HG03565 (cell line): ENCODE measurements at regions not wholly inside any gene's neighbourhood (a gene's known extent, or its start where the extent isn't known, plus 50 kb on each side); places are given as distances from the start of the nearest gene placed in this dataset.
"Not testable (repeated sequence)": the region's sequence is repeated elsewhere in the genome, so short reads cannot be mapped to it uniquely, and the experiment has no call there.

Experiments used
- ATAC-seq: cut with Tn5 transposase; IDR thresholded peaks from one replicate; pipeline ENCODE4 v1.9.1; 2021; ENCODE audit warnings: mild to moderate bottlenecking, moderate library complexity; ENCODE audit not compliant: unreplicated experiment

DNA sequence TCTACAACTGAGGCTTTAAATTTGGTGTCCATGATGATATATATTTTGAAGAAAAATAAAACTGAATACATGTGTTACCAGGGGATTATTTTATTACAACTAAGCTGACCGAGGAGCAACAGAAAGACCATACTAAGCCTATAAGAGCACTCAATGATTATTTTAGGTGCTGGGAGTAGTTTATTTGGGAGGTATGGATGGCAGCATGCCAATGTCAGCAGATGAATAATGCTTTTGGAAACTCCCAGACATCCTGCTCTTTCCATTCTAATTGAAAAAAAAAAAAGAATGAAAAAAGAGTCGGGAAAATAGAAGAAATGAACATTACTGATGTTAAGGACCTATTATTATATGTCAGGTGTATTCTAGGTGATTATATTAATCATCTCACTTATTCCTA, 441.2 kb downstream of the BTG1 start:
- no peak for ATAC-seq

- no peak for ATAC-seq
These were observed 442.0 kb downstream of the BTG1 start for GRCh38 chr12:91703491-91704283.

DNA sequence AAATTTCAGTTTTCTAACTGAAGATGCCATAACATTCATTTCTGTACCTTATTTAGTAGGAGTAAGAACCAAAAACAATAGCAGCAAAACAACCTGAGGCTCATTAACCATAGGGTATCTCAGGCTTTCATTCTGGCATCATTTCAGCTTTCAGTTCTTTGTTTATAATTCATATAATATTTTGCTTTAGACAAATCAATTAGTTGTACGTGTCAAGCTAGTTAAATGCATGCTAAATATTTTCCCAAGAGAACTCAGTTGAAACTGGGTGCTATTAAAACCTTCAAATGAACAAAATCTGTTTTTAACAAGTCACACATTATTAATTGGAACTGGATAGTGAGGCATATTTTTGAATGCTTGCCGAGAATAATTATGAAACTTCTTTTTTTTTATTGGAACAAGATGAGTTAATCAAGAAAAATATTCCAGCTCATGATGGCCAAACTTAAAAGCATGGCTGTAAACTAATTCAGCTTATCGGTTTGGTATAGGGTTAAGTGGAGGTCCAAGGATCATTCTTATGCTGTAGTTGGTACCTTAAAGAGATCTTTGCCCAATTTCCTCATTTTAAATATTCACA, 442.7 kb downstream of the BTG1 start:
- no peak for ATAC-seq

DNA sequence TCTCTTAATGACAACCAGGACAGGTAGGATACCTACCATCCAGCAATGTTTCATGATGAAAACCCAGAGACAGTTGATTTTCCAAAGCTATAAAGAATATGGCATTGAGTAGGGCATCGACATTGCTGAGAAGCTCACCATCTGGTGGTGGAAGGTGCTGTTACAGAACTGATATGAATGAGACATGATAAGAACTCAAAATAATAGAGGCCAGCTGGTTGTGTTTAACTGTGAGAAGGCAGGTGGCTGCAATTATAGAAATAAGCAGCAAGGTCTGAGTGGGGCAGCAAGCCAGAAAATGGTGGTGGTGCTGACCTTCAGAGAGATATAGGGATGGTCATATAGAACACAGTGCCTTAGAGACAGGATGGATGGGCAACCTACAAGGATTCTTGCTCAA, 449.7 kb downstream of the BTG1 start:
- ATAC-seq, result no peak

DNA sequence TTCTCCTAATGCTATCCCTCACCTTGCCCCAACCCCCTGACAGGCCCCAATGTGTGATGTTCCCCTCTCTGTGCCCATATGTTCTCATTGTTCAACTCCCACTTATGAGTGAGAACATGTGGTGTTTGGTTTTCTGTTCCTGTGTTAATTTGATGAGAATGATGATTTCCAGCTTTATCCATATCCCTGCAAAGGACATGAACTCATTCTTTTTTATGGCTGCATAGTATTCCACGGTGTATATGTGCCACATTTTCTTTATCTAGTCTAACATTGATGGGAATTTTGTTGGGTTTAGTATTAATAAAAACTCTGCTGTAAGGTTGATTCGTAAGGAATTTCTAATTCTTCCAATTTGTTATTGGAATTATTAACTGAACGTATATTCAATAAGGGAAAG, 450.2 kb downstream of the BTG1 start:
- not testable (repeated sequence) for ATAC-seq

GRCh38 chr12:91690531-91690930, 455.1 kb downstream of the BTG1 start:
- ATAC-seq, result no peak

DNA sequence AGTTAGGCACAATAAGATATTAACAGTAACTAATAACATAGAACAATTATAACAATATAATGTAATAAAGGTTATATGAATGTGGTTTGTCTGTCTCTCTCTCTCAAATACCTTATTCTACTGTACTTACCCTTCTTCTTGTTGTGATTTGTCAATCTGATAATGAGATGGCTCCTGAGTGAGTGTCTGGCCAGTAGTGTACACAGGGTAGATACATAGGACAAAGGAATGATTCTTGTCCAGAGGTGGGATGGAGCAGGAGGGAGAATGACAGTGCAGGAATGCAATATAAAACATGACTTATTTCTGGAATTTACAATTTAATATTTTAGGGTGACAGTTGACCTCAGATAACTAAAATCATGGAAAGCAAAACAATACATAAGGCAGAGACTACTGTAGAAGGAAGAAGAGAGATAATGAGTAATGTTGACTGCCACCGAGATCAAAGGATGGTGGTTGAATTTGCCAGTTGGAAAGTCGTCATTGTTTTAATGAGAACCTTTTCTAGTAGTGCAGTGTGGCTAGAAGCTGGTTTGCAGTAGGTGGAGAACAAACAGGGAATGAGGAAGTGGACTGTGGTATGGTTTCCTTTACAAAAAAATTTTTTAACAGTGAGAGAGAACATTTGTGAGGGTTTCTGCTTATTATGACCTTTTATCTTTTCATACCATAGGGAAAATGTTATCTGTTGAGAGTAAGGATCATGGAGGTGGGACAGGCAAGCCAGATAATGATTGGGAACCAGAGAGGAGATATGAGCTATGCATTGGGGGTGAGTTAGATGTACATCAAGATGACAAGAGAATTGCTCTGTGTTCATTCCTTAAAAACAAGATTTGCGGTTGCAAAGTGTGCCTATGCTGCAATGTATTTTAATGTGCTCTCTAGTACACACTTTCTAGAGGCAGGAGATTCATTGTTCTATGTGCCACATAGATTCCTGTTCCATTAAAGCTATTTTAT, 458.3 kb downstream of the BTG1 start:
- ATAC-seq, result no peak

GRCh38 chr12:91685917-91686316, 459.7 kb downstream of the BTG1 start:
- ATAC-seq, result no peak

DNA sequence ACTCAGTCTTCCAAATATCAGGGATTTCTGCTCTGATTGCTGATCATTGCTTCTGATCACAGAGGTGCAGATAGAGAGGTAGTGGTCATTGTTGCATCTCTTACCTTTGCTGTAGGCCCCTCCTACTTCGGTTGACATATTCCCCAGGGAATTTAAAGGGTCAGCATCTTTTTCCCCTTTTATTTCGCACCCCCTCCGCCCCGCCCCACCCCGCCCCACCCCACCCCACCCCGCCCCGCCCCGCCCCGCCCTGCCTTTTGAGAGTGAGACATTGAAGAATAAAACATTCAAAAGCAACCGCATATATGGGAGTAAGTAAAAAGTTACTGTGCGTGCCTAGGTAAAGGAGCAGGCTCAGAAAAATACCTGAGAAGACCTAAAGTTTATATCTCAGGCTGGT, 463.9 kb downstream of the BTG1 start:
- no peak for ATAC-seq

DNA sequence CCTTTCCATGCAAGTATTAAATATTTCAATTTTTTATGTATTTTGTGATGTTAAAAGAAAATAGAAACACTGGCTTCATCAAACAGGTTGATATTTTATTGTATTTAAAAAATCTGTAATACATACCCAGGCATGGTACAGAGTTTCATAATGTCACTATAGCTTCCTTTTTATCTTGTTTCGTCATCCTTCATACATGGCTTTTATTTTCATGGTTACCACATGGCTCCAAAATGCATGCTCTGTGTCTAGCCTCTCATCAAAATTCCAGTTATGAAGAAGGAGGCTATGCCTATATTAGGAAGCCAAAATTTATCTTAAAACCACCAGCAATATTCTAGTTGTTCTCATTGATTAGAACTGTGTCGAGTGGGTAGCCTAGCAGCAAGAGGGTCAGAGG, 464.8 kb downstream of the BTG1 start:
- ATAC-seq, result no peak

DNA sequence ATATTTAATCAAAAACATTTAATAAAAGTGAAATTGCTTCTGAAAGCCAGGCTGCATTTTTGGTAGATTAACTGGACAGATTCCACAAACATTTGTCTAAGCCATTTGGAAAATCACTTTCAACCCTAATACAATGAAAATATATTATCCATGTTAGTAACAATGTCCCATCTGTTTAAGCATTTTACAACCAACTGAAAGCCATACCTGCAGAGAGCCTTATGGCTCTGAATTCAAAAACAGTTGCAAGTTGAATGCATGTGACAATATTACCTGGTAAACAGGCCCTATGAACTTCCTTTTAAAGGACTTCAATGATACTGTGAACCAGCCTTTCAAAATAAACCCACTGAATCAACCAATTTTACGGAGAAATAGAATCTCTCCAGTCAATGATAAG, 468.1 kb downstream of the BTG1 start:
- no peak for ATAC-seq

GRCh38 chr12:91675401-91675800, 470.2 kb downstream of the BTG1 start:
- no peak for ATAC-seq

- no peak for ATAC-seq
These were observed 473.5 kb downstream of the BTG1 start for GRCh38 chr12:91672130-91672529.

- ATAC-seq, result no peak
These were observed 478.0 kb downstream of the BTG1 start for GRCh38 chr12:91667694-91668093.

DNA sequence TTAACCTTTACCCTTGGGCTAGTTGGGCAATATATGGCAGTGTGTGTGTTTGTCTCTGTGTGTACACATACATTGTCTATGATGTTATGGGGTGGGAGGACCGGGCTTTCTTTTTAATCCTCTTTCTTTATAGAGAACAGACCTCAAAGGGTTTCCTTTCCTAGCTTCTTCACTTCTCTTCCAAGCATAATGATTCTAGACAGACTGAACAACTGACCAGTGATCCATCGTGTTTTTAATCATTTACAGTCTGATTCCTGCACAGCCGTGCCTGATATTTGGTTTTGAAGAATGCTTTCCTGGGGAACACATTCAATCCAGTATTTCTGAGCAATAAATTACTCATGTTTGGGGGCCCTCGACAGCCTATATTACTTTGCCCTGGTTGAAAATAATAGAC, 481.1 kb upstream of the DCN start:
- ATAC-seq, result no peak

DNA sequence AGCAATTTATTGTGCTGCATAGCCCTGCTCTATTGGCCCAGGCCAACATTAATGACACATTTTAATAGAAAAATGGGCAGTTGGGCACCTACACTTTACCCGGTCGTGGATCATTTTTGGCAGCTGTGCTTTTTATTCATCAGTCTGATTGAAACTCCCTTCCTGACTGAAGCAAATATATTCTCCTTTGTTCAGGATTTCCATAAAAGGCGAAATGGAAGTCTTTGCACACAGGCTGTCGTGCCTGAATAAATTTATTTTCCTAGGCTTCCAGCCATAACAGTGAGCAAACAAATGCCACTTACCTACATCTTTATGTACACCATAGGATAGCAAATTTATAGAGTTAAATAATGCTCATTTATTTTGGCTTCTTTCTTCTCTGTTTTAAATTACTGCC, 480.7 kb upstream of the DCN start:
- ATAC-seq, result no peak

GRCh38 chr12:91662021-91662420, 479.4 kb upstream of the DCN start:
- no peak for ATAC-seq

- no peak for ATAC-seq
These were observed 474.4 kb upstream of the DCN start for GRCh38 chr12:91657032-91657431.

DNA sequence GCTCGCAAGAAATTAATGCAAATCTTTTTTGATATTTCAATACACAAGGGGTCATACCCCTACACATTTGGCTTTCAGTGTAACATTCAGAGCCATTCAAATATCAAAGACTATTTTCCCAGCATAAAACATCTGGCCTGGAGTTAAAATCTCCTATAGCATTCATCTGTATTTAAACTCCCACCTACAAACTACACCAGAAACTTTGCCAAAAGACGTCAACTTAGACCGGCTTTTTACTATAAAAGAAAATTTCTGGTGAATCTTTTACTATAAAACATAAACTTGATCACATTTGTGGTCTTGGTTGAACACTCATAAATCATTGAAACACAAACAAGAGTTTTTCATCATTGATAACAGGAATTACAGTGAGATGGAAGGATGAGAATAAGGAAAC, 473.3 kb upstream of the DCN start:
- ATAC-seq, result no peak

- no peak for ATAC-seq
These were observed 471.5 kb upstream of the DCN start for GRCh38 chr12:91654087-91654486.

DNA sequence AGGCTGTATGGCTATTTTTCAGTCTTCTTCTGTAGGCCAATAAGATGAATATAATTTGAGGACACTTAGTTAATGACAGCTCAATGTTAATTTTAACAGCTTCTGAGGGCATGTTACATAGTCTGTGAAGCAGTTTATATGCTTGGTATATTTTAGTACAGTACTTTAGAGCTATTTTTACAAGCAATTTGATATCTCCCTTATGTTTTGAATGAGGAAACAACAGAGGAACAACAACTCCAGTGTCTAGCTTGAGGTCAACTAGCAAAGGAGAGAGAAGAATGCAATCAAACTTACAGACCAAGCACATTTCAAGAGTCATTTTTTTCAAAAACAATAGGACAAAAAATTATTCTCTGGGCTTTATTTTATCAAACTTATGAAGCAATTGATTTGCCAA, 469.1 kb upstream of the DCN start:
- no peak for ATAC-seq

DNA sequence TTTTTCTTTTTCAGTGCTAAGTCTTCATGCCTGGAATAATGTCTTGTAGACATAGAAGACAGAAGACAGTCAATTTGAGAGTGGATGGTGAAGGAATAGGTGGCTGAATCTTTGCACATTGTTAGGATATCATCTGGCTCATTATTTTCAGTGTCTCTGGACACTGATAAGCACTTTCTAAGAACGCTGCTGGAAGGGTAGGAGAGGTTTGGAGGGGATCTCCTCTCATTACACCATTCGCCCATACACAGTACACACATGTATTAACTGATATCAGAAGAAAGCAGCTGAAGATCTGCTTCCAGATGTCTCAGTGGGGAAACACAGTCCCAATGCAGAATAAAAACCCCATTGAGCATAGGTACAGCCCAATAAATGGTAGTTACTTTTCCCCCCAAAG, 461.1 kb upstream of the DCN start:
- no peak for ATAC-seq
